HepG2 (cell line): ENCODE measurements at regions not wholly inside any gene's neighbourhood (a gene's known extent, or its start where the extent isn't known, plus 50 kb on each side); places are given as distances from the start of the nearest gene placed in this dataset.

Experiments used
- ATAC-seq: fragments of 200-7000 bp; cut with Tn5 transposase; 3 replicates; pipeline ENCODE4 v1.9.1; 2020; ENCODE audit warnings: mild to moderate bottlenecking, moderate library complexity
- BruUV-seq: library from RNA; stranded (reverse); fragments of 400-500 nt; replicated peaks from 2 replicates; lab custom pipeline; 2021; lab: Mats Ljungman, UMichigan
- CTCF ChIA-PET: fragments of 300-600 bp; formaldehyde crosslinking; extraction: SDS; loops from one replicate; lab custom pipeline; 2021; ENCODE audit warnings: low total read pairs, inconsistent platforms, low intra/inter-chr PET ratio; lab: Yijun Ruan, JAX
- POLR2A ChIA-PET: fragments of 350-600 bp; sonication (Branson Sonifier 250); formaldehyde crosslinking; loops from one replicate; lab custom pipeline; 2020; ENCODE audit warnings: antibody characterized with exemption, inconsistent platforms; lab: Yijun Ruan, JAX
- DNase-seq: peaks from one replicate; pipeline ENCODE4 v3.0.0-alpha.2; 2015; ENCODE audit warnings: low spot score
- FAIRE-seq: peaks from 3 replicates; lab custom pipeline; 2011; peaks lifted over from hg19 to GRCh38; lab: Jason Lieb, UNC
- H2AFZ ChIP-seq: one replicate; pipeline ENCODE4 v1.6.1; 2011; ENCODE audit warnings: low read length, inconsistent platforms
- H3K27ac ChIP-seq: fragments of 300-600 bp; 3 replicates; pipeline ENCODE4 v1.8.0; 2011; ENCODE audit warnings: mixed run types, mild to moderate bottlenecking, mixed read lengths, low read length, inconsistent platforms; ENCODE audit not compliant: insufficient read depth; ENCODE audit errors: extremely low read length
- H3K27me3 ChIP-seq, 2 experiments: fragments of 200-600 bp in 1 of 2; 2 replicates in 1 of 2; 3 replicates in 1 of 2; pipeline versions ENCODE4 v1.6.0 to v1.8.0; 2011; ENCODE audit warnings: low read length in 2 of 2, mild to moderate bottlenecking in 2 of 2, moderate library complexity in 2 of 2, inconsistent platforms in 1 of 2; ENCODE audit not compliant: insufficient read depth in 2 of 2, control insufficient read depth in 1 of 2
- H3K36me3 ChIP-seq, 2 experiments: fragments of 200-600 bp in 1 of 2; replicated peaks in 1 of 2; 2 replicates in 1 of 2; 3 replicates in 1 of 2; pipeline versions ENCODE4 v1.5.1 to v1.8.0; 2011; ENCODE audit warnings: low read length in 2 of 2, inconsistent platforms in 1 of 2; ENCODE audit not compliant: insufficient read depth in 2 of 2, control insufficient read depth in 1 of 2
- H3K4me1 ChIP-seq: 2 replicates; pipeline ENCODE4 v1.5.1; 2012; ENCODE audit warnings: low read length, inconsistent platforms; ENCODE audit not compliant: insufficient read depth
- H3K4me2 ChIP-seq: 2 replicates; pipeline ENCODE4 v1.6.0; 2011; ENCODE audit warnings: low read depth, low read length, inconsistent platforms
- H3K4me3 ChIP-seq, 3 experiments: fragments of 200-600 bp in 1 of 3; sonication (generic), shearing (Covaris generic) in 1 of 3; replicated peaks in 1 of 3; 2 replicates each; pipeline ENCODE4 v1.5.1; 2011 to 2016; ENCODE audit warnings: low read length in 3 of 3, inconsistent platforms in 2 of 3, low read depth in 2 of 3, mild to moderate bottlenecking in 2 of 3, control low read depth in 1 of 3, mixed read lengths in 1 of 3; ENCODE audit not compliant: insufficient read depth in 1 of 3
- H3K79me2 ChIP-seq: one replicate; pipeline ENCODE4 v1.6.1; 2011; ENCODE audit warnings: low read length, inconsistent platforms; ENCODE audit not compliant: insufficient read depth
- H3K9ac ChIP-seq: 2 replicates; pipeline ENCODE4 v1.6.0; 2011; ENCODE audit warnings: mild to moderate bottlenecking, low read depth, low read length, inconsistent platforms; ENCODE audit not compliant: insufficient read depth
- H3K9me3 ChIP-seq: 2 replicates; pipeline ENCODE4 v1.5.1; 2012; ENCODE audit warnings: mild to moderate bottlenecking, low read length
- H4K20me1 ChIP-seq: 2 replicates; pipeline ENCODE4 v1.6.0; 2011; ENCODE audit warnings: inconsistent platforms, mild to moderate bottlenecking, low read length, moderate library complexity; ENCODE audit not compliant: insufficient read depth
- ASH2L ChIP-seq: fragments of 300-600, 200-600 bp; sonication (generic); IDR thresholded peaks from 2 replicates; pipeline ENCODE4 v1.7.0; 2017; ENCODE audit warnings: low read depth, mild to moderate bottlenecking, moderate library complexity, mixed read lengths, low read length; ENCODE audit not compliant: insufficient read length
- CEBPZ ChIP-seq: IDR thresholded peaks from 2 replicates; pipeline ENCODE4 v1.6.1; 2012; ENCODE audit warnings: low read length, improper control_type of control experiment
- ELF4 ChIP-seq: sonication (generic); formaldehyde crosslinking; IDR thresholded peaks from 2 replicates; pipeline ENCODE4 v1.5.0; 2020; ENCODE audit warnings: missing genetic modification reagents, mild to moderate bottlenecking, moderate library complexity, borderline replicate concordance
- ETV5 ChIP-seq: IDR thresholded peaks from 2 replicates; pipeline ENCODE4 v1.6.1; 2018; ENCODE audit warnings: missing biosample characterization, missing genetic modification reagents, inconsistent platforms, borderline replicate concordance
- HOXA5 ChIP-seq: sonication (generic); formaldehyde crosslinking; IDR thresholded peaks from 2 replicates; pipeline ENCODE4 v1.4.0; 2020; ENCODE audit warnings: missing genetic modification reagents
- NFYB ChIP-seq: sonication (generic); formaldehyde crosslinking; IDR thresholded peaks from 2 replicates; pipeline ENCODE4 v1.4.0; 2020; ENCODE audit warnings: missing genetic modification reagents
- NR3C1 ChIP-seq: sonication (generic); formaldehyde crosslinking; IDR thresholded peaks from 2 replicates; pipeline ENCODE4 v1.4.0; 2020; ENCODE audit warnings: missing genetic modification reagents
- ZFP82 ChIP-seq: sonication (generic); formaldehyde crosslinking; IDR thresholded peaks from 2 replicates; pipeline ENCODE4 v1.5.1; 2020; ENCODE audit warnings: mild to moderate bottlenecking, missing genetic modification reagents, borderline replicate concordance
- ZNF160 ChIP-seq: sonication (generic); formaldehyde crosslinking; IDR thresholded peaks from 2 replicates; pipeline ENCODE4 v1.8.0; 2022; ENCODE audit warnings: mild to moderate bottlenecking, inconsistent platforms, missing genetic modification reagents
- WGBS: methylation state at CpG from one replicate; pipeline ENCODE4 v1.1.6; 2017; ENCODE audit warnings: low lambda C conversion rate; 5-methylcytosine and 5-hydroxymethylcytosine counted together
- in situ Hi-C: cut with HindIII; loops from 2 replicates; pipeline ENCODE4 v1.10.0; 2017; ENCODE audit warnings: low pct_unique_long_range_greater_than_20kb; ENCODE audit not compliant: extremely low pct_ligation_motif_present
- intact Hi-C: fragments of 100-400 bp; cut with micrococcal nuclease; formaldehyde crosslinking; loops from one replicate; pipeline ENCODE4 v1.10.0; 2022; ENCODE audit not compliant: unreplicated experiment
- TF ChIP-seq, protein P1 (sequence below): IDR thresholded peaks from 2 replicates; pipeline ENCODE4 v1.6.1; 2016; ENCODE audit warnings: mild to moderate bottlenecking
- TF ChIP-seq, protein P2 (sequence below): conservative IDR thresholded peaks from 2 replicates; pipeline ENCODE4 v1.6.1; 2018; ENCODE audit warnings: missing genetic modification reagents
- TF ChIP-seq, protein P3 (sequence below): sonication (generic); formaldehyde crosslinking; IDR thresholded peaks from 2 replicates; pipeline ENCODE4 v1.4.0; 2020; ENCODE audit warnings: missing genetic modification reagents; ENCODE audit errors: not compliant biosample characterization

GRCh38 chr3:86737517-86737916 is 253.4 kb downstream of the VGLL3 start (continued):
- TF ChIP-seq ZNF160 (CRISPR knock-in tag), result no peak
- TF ChIP-seq NFYB (CRISPR knock-in tag), result no peak
- TF ChIP-seq ASH2L, result no peak

- Histone ChIP-seq H3K79me2 (no peaks in the 10 kb centered on the region), H3K4me2 (no peak overlapping the region), H3K9me3 (no peaks in the 10 kb centered on the region), H3K9ac (no peak overlapping the region), H3K4me1 (no peaks in the 10 kb centered on the region), H2AFZ (no peak overlapping the region), H4K20me1 (no peaks in the 10 kb centered on the region), H3K36me3 (no peaks in the 10 kb centered on the region), H3K4me3 (no peak overlapping the region), H3K27ac (no peak overlapping the region), H3K27me3 (no peaks in the 10 kb centered on the region)
- ATAC-seq (no peak; the same call in 2 of the 3 replicates), FAIRE-seq (no peak), DNase-seq (no peak)
- ChIA-PET CTCF (no interaction called here), POLR2A (no interaction called here)
- WGBS, result 48% methylated on average over 10 of the region's 22 CpGs
- intact Hi-C loops (no loop called here), in situ Hi-C loops (no loop called here)
- BruUV-seq, result no TSS peak
- TF ChIP-seq ELF4 (CRISPR knock-in tag), result no peak
- TF ChIP-seq, protein P1, sequence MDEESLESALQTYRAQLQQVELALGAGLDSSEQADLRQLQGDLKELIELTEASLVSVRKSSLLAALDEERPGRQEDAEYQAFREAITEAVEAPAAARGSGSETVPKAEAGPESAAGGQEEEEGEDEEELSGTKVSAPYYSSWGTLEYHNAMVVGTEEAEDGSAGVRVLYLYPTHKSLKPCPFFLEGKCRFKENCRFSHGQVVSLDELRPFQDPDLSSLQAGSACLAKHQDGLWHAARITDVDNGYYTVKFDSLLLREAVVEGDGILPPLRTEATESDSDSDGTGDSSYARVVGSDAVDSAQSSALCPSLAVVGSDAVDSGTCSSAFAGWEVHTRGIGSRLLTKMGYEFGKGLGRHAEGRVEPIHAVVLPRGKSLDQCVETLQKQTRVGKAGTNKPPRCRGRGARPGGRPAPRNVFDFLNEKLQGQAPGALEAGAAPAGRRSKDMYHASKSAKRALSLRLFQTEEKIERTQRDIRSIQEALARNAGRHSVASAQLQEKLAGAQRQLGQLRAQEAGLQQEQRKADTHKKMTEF, result no peak
- TF ChIP-seq HOXA5 (CRISPR knock-in tag), result no peak
- TF ChIP-seq ETV5 (CRISPR knock-in tag), result no peak
- no peak for TF ChIP-seq CEBPZ
- TF ChIP-seq ZFP82 (CRISPR knock-in tag), result no peak
- TF ChIP-seq, protein P2, sequence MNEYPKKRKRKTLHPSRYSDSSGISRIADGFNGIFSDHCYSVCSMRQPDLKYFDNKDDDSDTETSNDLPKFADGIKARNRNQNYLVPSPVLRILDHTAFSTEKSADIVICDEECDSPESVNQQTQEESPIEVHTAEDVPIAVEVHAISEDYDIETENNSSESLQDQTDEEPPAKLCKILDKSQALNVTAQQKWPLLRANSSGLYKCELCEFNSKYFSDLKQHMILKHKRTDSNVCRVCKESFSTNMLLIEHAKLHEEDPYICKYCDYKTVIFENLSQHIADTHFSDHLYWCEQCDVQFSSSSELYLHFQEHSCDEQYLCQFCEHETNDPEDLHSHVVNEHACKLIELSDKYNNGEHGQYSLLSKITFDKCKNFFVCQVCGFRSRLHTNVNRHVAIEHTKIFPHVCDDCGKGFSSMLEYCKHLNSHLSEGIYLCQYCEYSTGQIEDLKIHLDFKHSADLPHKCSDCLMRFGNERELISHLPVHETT (CRISPR knock-in tag), result no peak
- no peak for TF ChIP-seq NR3C1
- TF ChIP-seq, protein P3, sequence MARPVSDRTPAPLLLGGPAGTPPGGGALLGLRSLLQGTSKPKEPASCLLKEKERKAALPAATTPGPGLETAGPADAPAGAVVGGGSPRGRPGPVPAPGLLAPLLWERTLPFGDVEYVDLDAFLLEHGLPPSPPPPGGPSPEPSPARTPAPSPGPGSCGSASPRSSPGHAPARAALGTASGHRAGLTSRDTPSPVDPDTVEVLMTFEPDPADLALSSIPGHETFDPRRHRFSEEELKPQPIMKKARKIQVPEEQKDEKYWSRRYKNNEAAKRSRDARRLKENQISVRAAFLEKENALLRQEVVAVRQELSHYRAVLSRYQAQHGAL (CRISPR knock-in tag), result no peak
Measured at GRCh38 chr3:86733257-86733656, 257.7 kb downstream of the VGLL3 start.
